Neural progenitor cell (in vitro differentiated cells): ENCODE measurements at regions not wholly inside any gene's neighbourhood (a gene's known extent, or its start where the extent isn't known, plus 50 kb on each side); places are given as distances from the start of the nearest gene placed in this dataset.

Experiments used
- DNase-seq: peaks from one replicate; pipeline ENCODE4 v3.0.0-alpha.2; 2016; ENCODE audit warnings: low spot score
- H2AFZ ChIP-seq: fragments of 200-600 bp; sonication (generic); replicated peaks from 2 replicates; pipeline ENCODE4 v1.6.1; 2016; ENCODE audit warnings: antibody characterized with exemption
- H3F3A ChIP-seq: fragments of 200-600 bp; sonication (generic); 2 replicates; pipeline ENCODE4 v1.6.1; 2016; ENCODE audit warnings: antibody characterized with exemption, low read depth
- H3K27ac ChIP-seq: fragments of 200-600 bp; sonication (generic); 2 replicates; pipeline ENCODE4 v1.5.1; 2016; ENCODE audit warnings: mild to moderate bottlenecking
- H3K27me3 ChIP-seq: fragments of 200-600 bp; sonication (generic); 2 replicates; pipeline ENCODE4 v1.6.1; 2016; ENCODE audit warnings: mild to moderate bottlenecking, moderate library complexity
- H3K36me3 ChIP-seq: fragments of 200-600 bp; sonication (generic); 2 replicates; pipeline ENCODE4 v1.5.1; 2016
- H3K4me1 ChIP-seq: fragments of 200-600 bp; sonication (generic); 2 replicates; pipeline ENCODE4 v1.6.1; 2016; ENCODE audit warnings: mixed run types
- H3K4me2 ChIP-seq: fragments of 200-600 bp; sonication (generic); 2 replicates; pipeline ENCODE4 v1.6.1; 2016
- H3K4me3 ChIP-seq: fragments of 200-600 bp; sonication (generic); 2 replicates; pipeline ENCODE4 v1.5.1; 2016
- H3K79me2 ChIP-seq: fragments of 200-600 bp; sonication (generic); 2 replicates; pipeline ENCODE4 v1.6.1; 2016; ENCODE audit warnings: low read depth
- H3K9ac ChIP-seq: fragments of 200-600 bp; sonication (generic); 2 replicates; pipeline ENCODE4 v1.6.1; 2016
- H3K9me3 ChIP-seq: fragments of 200-600 bp; sonication (generic); 2 replicates; pipeline ENCODE4 v1.5.1; 2016; ENCODE audit warnings: low read depth
- H4K20me1 ChIP-seq: fragments of 200-600 bp; sonication (generic); 2 replicates; pipeline ENCODE4 v1.6.1; 2016; ENCODE audit warnings: low read depth
- H3K27ac Mint-ChIP-seq: 3 replicates; pipeline ENCODE4 v1.8.0; 2021; ENCODE audit warnings: mixed read lengths
- H3K27me3 Mint-ChIP-seq: 2 replicates; pipeline ENCODE4 v1.8.0; 2022; ENCODE audit warnings: low read depth, mild to moderate bottlenecking, inconsistent platforms, moderate library complexity, mixed read lengths; ENCODE audit not compliant: insufficient read depth
- H3K36me3 Mint-ChIP-seq: 3 replicates; pipeline ENCODE4 v1.8.0; 2021; ENCODE audit warnings: mixed read lengths
- H3K4me1 Mint-ChIP-seq: 3 replicates; pipeline ENCODE4 v1.8.0; 2021; ENCODE audit warnings: mixed read lengths
- H3K4me3 Mint-ChIP-seq: 3 replicates; pipeline ENCODE4 v1.8.0; 2021; ENCODE audit warnings: mild to moderate bottlenecking, moderate library complexity, mixed read lengths
- H3K9me3 Mint-ChIP-seq: 3 replicates; pipeline ENCODE4 v1.8.0; 2020; ENCODE audit warnings: mixed read lengths
- CTCF ChIP-seq: fragments of 200-600 bp; sonication (generic); IDR thresholded peaks from 2 replicates; pipeline ENCODE4 v1.5.1; 2017; ENCODE audit warnings: antibody characterized with exemption, mild to moderate bottlenecking
- EZH2 ChIP-seq: fragments of 200-600 bp; sonication (generic); IDR thresholded peaks from 2 replicates; pipeline ENCODE4 v1.6.1; 2017; ENCODE audit warnings: antibody characterized with exemption, mild to moderate bottlenecking, moderate library complexity
- EZH2phosphoT487 ChIP-seq: fragments of 200-600 bp; sonication (generic); IDR thresholded peaks from 2 replicates; pipeline ENCODE4 v1.6.1; 2017; ENCODE audit warnings: antibody characterized with exemption

- no peak overlapping the region for H3K27ac ChIP-seq
- H3K4me2 ChIP-seq: no peak overlapping the region
- no peak overlapping the region for H2AFZ ChIP-seq
- H3K4me3 ChIP-seq: no peak overlapping the region
- no peaks in the 10 kb centered on the region for H3K9me3 Mint-ChIP-seq
- TF ChIP-seq CTCF (no peak), EZH2phosphoT487 (no peak), EZH2 (no peak)
- H3K9ac ChIP-seq: no peak overlapping the region
- H3K27ac Mint-ChIP-seq: no peak overlapping the region
- H3K9me3 ChIP-seq: no peaks in the 10 kb centered on the region
- H4K20me1 ChIP-seq: no peaks in the 10 kb centered on the region
- H3K36me3 Mint-ChIP-seq: no peaks in the 10 kb centered on the region
- no peaks in the 10 kb centered on the region for H3K4me1 ChIP-seq
- no peak overlapping the region for H3K4me3 Mint-ChIP-seq
- no peaks in the 10 kb centered on the region for H3K36me3 ChIP-seq
- H3K27me3 ChIP-seq: no peaks in the 10 kb centered on the region
- H3K27me3 Mint-ChIP-seq: no peaks in the 10 kb centered on the region
- no peaks in the 10 kb centered on the region for H3K4me1 Mint-ChIP-seq
- no peak for DNase-seq
- no peaks in the 10 kb centered on the region for H3F3A ChIP-seq
- H3K79me2 ChIP-seq: no peaks in the 10 kb centered on the region
These were observed 822.7 kb upstream of the SEMA6D start for GRCh38 chr15:46894644-46895043.

- H3K79me2 ChIP-seq: no peaks in the 10 kb centered on the region
- H2AFZ ChIP-seq: no peak overlapping the region
- H4K20me1 ChIP-seq: no peaks in the 10 kb centered on the region
- H3K36me3 ChIP-seq: no peaks in the 10 kb centered on the region
- no peaks in the 10 kb centered on the region for H3F3A ChIP-seq
- TF ChIP-seq CTCF (no peak), EZH2 (no peak)
- H3K27ac ChIP-seq: no peak overlapping the region
- Mint-ChIP-seq H3K9me3 (no peaks in the 10 kb centered on the region), H3K4me3 (no peak overlapping the region), H3K27ac (no peak overlapping the region), H3K36me3 (no peaks in the 10 kb centered on the region), H3K27me3 (no peaks in the 10 kb centered on the region), H3K4me1 (no peaks in the 10 kb centered on the region)
- no peak overlapping the region for H3K4me3 ChIP-seq
- no peak for DNase-seq
- H3K27me3 ChIP-seq: no peaks in the 10 kb centered on the region
- no peaks in the 10 kb centered on the region for H3K4me1 ChIP-seq
- no peaks in the 10 kb centered on the region for H3K9me3 ChIP-seq
- H3K9ac ChIP-seq: no peak overlapping the region
- H3K4me2 ChIP-seq: no peak overlapping the region
These were observed 820.0 kb upstream of the SEMA6D start for GRCh38 chr15:46897266-46897665.

DNA sequence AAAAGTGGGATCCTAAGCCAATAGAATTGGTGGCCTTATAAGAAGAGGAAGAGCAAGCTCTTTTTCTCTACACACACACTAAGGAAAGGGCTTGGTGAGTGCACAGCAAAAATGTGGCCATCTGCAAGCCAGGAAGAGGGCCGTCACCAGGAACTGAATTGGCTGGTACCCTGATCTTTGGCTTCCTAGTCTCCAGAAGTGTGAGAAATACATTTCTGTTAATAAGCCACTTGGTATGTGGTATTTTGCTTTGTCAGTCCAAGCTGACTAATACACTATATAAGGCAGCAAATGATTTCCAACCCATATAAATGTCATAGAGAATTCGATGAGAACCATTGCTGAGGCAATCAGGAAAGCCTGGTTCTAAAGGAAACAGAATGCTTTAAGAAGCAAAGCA lies 816.3 kb upstream of the SEMA6D start:
- no peaks in the 10 kb centered on the region for H3K4me1 Mint-ChIP-seq
- H3K36me3 ChIP-seq: no peaks in the 10 kb centered on the region
- no peak overlapping the region for H3K27ac ChIP-seq
- H3K4me3 Mint-ChIP-seq: no peak overlapping the region
- no peaks in the 10 kb centered on the region for H3K9me3 Mint-ChIP-seq
- no peaks in the 10 kb centered on the region for H3K9me3 ChIP-seq
- H3F3A ChIP-seq: no peaks in the 10 kb centered on the region
- H3K79me2 ChIP-seq: no peaks in the 10 kb centered on the region
- H3K36me3 Mint-ChIP-seq: no peaks in the 10 kb centered on the region
- H3K4me2 ChIP-seq: no peak overlapping the region
- H3K27me3 Mint-ChIP-seq: no peaks in the 10 kb centered on the region
- H2AFZ ChIP-seq: no peak overlapping the region
- no peaks in the 10 kb centered on the region for H4K20me1 ChIP-seq
- H3K4me3 ChIP-seq: no peak overlapping the region
- no peak for TF ChIP-seq CTCF
- TF ChIP-seq EZH2: no peak
- TF ChIP-seq EZH2phosphoT487: no peak
- DNase-seq: no peak
- H3K27ac Mint-ChIP-seq: no peak overlapping the region
- H3K9ac ChIP-seq: no peak overlapping the region
- H3K27me3 ChIP-seq: no peaks in the 10 kb centered on the region
- no peaks in the 10 kb centered on the region for H3K4me1 ChIP-seq
